Central memory CD4-positive, alpha-beta T cell (primary cell): ENCODE measurements at regions not wholly inside any gene's neighbourhood (a gene's known extent, or its start where the extent isn't known, plus 50 kb on each side); places are given as distances from the start of the nearest gene placed in this dataset.

Experiments used
- DNase-seq: peaks from one replicate; pipeline ENCODE4 v3.0.0; 2022

DNA sequence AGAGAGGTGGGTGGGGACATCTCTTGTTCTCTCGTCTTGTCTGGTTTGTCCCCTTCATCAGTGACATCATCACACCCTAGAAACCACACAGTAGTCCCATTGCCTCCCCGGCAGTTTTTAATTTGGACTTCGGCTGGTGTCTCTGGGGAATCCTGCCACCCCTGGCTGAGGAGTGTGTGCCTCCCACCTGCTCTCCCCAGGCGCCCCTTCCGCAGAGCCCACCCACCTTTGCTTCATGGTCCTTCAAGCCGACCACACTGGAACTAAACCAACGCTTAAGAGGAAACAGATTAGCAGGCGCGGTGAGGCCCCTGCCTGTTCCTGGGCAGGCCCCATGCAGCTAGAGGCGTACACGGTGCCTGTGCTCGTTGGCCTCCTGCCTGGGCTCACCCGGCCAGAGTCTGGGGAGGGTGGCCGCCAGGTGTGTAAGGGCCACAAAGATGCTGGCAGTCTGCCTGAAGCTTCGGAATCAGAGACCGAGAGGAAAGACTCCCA is 107.6 kb upstream of the SPRY4 start:
- peak; percentile 44 for DNase-seq

GRCh38 chr5:142428773-142429473 is 104.1 kb upstream of the SPRY4 start:
- no peak for DNase-seq

DNA sequence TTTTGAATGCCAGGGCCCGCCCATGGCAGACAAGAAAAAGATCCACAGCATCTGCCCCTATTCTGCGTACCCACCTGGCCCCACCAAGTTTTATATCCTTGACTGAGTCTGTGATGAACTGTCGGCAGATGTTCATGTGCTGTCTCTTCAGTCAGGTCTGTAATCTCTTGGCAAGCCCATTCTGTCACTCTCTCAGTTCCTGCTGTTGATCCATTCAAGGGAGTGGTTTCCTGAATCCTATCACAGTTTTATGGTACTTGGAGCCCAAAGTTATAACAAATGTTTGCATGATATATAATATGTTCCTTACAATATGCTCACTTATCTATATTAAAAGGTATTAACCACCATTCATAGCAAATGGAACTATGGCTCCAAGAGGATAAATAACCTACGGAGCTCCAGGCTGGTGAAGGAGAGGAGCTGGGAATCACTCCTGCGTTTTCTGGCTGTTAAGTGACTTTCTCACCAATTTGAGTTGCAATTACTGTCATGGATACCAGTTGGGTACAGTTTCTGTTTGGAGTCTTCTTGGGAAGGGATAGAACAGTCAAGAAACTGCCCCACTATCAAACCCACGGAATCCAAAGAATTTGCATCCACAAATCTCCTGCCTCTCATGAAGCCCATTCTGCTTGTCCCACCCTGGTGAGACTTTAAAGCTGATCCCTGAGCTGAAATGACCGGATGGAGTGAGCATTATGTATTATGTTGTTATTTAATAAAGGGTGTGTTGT is 103.4 kb upstream of the SPRY4 start:
- no peak for DNase-seq

DNA sequence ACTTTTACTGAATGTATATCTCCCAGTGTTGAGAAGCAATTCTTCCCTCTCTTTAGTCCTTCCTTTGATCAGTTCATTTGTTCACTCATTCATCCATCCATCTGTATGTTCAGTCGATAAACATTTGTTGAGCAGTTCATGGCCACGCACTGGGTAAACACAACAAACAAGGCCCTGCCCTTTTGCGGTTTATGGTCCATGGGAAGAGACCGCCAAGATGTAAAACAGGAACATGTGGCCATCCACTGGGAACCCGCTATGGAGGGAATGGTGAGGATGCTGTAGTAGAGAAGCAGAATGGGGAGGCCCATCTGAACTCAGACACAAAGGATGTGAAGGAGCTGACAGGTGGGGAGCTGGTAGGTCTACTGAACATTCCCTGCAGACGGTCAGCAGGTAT is 102.7 kb upstream of the SPRY4 start:
- no peak for DNase-seq

DNA sequence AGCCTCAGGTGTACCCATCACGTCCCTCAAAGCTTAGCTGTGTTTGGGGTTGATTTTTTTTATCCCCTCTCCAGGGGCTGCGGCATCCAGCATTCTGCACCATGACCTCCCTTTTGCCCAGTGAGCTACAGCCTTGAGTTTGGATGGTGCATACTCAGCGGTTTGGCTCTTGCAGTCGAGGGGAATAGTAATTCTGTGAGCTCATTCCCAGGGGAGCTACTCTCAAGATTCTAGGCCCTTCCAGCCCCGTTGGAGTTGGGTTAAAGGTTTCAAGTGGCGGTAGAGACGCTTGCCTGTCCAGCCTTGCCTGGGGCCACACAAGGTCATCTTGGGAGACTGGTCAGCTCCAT is 102.2 kb upstream of the SPRY4 start:
- no peak for DNase-seq

GRCh38 chr5:142426129-142427014 is 101.6 kb upstream of the SPRY4 start:
- DNase-seq, result peak; percentile 75

DNA sequence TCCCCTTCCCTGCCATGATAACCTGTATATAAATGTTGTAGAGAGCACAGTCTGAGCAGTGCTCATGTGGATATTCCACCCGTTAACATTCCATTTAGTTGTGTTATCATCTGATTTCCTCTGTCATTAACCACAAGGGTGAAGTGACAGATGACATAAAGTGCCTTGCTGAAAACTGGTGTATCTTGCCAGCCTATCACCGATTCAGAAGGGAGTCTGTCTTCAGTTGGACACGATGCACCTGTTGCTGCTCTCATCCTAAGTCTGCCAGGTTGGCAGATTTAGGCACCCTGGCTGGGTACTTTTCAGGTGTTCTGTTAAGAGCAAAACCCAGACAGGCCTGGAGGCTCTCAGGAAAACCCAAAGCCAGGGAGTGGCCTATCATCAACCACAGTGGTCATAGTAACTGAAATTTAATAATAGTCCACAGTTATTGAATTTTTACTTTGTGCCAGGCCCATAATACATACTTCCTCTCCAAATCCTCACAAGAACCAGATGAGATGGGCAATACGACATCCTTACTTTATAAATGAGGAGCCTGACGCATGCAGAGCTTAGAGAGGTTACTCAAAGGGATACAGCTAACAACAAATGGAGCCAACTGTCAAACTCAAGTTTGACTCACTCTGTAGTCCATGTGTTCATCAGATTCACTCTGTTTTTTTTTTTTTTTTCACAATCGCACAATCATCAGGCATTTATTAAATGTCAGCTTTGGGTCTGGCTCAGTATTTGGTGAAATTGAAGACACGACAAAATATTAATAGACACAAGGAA is 100.7 kb upstream of the SPRY4 start:
- DNase-seq, result no peak

DNA sequence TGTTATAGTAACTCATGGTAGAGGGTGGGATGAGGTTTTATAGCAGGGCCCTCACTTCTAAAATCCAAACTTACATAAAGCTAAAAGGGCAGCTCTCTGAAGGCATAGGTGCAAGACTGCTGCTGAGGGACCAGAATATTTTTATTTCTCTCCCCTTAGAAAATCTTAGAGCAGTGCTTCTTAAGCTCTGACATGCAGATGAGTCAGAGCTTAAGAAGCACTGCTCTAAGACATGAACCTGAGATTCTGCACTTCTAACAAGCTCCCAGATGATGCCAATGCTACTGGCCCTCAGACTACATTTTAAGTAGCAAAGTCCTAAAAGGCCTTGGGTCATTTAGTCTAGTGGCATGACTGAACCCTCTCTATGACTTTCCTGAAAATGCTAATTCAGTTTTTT is 97.6 kb upstream of the SPRY4 start:
- no peak for DNase-seq

- no peak for DNase-seq
Observed at GRCh38 chr5:142421621-142422397, 97.0 kb upstream of the SPRY4 start.

GRCh38 chr5:142421228-142421617 is 96.4 kb upstream of the SPRY4 start:
- no peak for DNase-seq

DNA sequence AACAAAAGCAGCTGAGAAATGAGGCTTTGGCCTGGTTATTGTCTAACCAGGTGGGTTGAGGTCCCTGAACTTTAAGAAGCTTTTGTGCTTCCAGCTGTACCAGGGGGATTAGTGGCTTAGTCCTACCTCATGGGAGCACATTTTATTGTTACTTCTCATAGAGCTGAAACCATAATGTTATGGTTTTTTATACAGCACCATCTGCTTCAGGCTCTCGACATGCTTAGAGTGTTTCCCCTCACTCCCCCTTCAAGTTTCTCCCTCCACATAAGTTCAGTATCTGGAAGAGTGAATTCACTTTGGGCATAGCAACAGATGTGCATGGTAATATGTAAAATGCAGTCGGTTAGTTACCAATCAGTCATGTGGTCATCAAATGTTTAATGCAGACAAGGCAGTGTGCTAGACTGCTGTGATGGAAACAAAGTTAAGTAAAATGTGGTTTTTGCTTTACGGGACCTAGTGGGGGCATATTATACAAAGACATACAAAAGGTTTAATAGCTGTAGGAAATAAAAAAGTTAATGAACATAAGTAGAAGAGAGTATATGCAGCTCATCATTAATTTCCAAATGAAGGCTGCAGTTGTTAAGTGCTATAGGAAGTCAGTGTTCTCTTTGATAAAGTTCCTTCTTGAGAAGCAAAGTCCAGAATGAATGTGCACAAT is 95.9 kb upstream of the SPRY4 start:
- no peak for DNase-seq

DNA sequence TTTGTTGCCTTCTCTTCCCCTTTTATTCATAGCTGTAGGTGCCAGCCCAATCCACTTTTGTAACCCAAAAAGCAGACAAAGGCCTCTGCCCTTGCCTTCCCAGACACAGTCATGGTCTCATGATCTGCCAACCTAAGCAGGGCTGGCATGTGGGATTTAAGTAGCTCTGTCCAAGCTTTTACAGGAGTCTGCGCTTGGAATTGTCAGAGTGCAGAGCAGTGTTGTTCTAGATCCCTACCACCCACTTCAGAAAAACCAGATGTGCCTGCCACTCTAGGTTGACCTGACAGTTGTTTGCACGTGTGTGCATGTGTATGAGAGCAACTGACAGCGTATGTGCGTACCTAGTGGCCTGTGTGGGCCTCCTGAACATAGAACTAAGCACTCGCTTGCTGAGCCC is 87.8 kb upstream of the SPRY4 start:
- DNase-seq, result no peak

GRCh38 chr5:142411656-142412425 is 87.0 kb upstream of the SPRY4 start:
- no peak for DNase-seq

GRCh38 chr5:142411103-142411502 is 86.3 kb upstream of the SPRY4 start:
- no peak for DNase-seq

DNA sequence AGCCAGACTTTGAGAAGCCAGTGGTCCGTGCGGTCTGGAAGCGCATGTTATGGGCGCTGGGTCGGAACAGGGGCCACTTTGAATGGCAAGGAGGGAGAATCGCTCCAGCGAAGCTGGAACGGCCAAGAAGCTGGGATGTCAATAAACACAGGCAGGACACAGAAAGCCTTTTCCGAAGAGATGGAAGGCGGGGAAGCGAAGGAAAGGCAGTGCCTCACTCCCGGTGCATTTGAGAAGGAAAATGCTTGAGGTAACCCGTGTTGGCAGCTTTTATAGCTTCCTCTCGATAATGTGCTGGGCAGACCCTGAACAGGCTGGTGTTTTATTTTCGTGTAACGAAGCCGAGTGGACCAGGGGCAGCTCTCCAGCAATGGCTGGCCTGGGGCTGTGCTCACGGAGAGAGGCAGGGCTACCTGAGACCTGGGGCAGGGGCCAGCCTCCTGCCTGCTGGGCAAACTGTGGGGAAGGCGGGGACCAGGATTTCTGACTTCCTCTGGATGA is 84.2 kb upstream of the SPRY4 start:
- no peak for DNase-seq

DNA sequence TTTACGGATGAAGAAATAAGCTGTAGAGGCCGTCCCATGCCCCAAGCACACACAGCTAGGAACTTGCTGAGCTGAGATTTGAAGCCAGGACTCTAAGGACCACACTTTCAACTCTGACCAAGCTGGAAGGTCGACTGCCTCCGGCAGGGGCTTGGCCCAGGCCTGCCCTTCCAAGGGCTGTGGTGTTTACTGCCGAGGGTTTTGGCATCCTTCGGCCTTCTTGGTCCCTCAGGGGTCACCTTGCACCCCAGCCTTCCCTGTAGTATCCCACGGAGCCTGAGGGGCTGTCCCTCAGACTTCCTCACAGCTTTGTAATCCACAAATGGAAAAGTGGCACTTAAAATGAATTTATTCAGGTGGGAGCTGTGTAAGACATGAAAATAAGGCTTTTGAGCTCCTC is 83.7 kb upstream of the SPRY4 start:
- no peak for DNase-seq

DNA sequence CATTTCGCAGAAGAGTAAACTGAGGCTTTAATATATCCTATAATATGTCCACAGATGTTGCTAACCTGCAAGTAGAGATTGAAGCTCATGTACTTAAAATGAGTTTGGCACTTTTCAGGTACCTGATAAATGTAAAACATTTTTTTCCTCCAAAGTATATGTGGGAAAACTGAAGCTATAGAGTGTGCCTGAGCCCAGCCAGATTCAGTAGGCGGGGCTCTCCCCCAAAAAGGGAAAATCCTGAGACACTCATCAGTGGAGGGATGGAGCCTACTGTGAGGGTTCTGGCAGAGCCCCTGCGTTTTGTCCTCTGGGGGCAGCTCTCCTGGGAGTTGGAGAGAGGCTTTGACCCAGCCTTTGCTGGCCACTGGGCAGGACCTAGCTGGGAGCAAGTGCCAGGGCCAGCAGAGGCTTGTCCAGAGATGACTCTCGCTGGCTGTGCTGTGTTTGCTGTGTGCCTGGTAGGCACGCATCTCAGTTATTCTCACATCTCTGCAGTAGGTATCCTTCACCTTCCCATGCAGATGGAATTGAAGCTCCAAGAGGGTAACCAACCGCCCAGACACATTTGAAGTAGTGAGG is 81.1 kb upstream of the SPRY4 start:
- DNase-seq, result no peak

GRCh38 chr5:142405023-142405422 is 80.2 kb upstream of the SPRY4 start:
- no peak for DNase-seq

DNA sequence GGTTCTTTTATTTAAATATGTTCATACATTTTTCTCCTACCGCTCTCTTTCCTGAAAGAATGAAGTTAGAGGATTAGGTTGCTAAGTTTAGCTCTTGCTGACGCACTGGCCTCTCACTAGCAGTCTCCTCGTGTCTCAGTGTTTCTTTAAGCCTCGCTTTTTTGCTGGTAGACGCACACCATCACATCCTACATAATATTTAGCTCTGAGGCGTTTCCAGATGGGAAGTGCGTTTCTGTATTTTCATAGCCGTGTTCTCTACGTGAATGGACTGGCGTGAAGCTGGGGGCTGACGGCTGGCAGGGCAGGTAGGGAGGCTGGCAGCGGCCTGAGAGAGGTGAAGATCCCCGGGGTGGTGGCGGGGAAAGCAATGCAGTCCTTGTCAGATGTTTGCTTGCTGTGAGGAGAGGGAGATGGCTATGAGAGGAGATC is 79.2 kb upstream of the SPRY4 start:
- DNase-seq, result no peak

- no peak for DNase-seq
Observed at GRCh38 chr5:142403583-142403982, 78.8 kb upstream of the SPRY4 start.
